ENCODE measurements at regions not wholly inside any gene's neighbourhood (a gene's known extent, or its start where the extent isn't known, plus 50 kb on each side); places are given as distances from the start of the nearest gene placed in this dataset.

- intact Hi-C loops (cut with DNase I; ENCODE audit: low total_unique reads) = no loop called here
- TF ChIP-seq POLR2A (IDR thresholded peaks at IDR 0.05) = no peak
- TF ChIP-seq, protein P1, sequence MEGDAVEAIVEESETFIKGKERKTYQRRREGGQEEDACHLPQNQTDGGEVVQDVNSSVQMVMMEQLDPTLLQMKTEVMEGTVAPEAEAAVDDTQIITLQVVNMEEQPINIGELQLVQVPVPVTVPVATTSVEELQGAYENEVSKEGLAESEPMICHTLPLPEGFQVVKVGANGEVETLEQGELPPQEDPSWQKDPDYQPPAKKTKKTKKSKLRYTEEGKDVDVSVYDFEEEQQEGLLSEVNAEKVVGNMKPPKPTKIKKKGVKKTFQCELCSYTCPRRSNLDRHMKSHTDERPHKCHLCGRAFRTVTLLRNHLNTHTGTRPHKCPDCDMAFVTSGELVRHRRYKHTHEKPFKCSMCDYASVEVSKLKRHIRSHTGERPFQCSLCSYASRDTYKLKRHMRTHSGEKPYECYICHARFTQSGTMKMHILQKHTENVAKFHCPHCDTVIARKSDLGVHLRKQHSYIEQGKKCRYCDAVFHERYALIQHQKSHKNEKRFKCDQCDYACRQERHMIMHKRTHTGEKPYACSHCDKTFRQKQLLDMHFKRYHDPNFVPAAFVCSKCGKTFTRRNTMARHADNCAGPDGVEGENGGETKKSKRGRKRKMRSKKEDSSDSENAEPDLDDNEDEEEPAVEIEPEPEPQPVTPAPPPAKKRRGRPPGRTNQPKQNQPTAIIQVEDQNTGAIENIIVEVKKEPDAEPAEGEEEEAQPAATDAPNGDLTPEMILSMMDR (IDR thresholded peaks at IDR 0.05) = no peak
- 91 to 94% methylated on average over 1 of the region's 1 CpG for WGBS, 2 donors
- no peak overlapping the region for H3K4me3 ChIP-seq (ENCODE audit: low read depth, poor library complexity, severe bottlenecking)
- no peak for DNase-seq (ENCODE audit: low spot score in 2 of 2)
These were observed 121.6 kb downstream of the SUCNR1 start for GRCh38 chr3:151995091-151995490.

GRCh38 chr3:151998744-151999143 is 125.3 kb downstream of the SUCNR1 start:
- intact Hi-C loops (cut with DNase I; ENCODE audit: low total_unique reads) = no loop called here
- no peak for DNase-seq (ENCODE audit: low spot score in 2 of 2)
- H3K4me3 ChIP-seq (ENCODE audit: low read depth, poor library complexity, severe bottlenecking) = no peak overlapping the region
- TF ChIP-seq POLR2A (IDR thresholded peaks at IDR 0.05) = no peak
- TF ChIP-seq, protein P1 (IDR thresholded peaks at IDR 0.05) = no peak
- WGBS, 2 donors = 88 to 90% methylated on average over 2 of the region's 2 CpGs

DNA sequence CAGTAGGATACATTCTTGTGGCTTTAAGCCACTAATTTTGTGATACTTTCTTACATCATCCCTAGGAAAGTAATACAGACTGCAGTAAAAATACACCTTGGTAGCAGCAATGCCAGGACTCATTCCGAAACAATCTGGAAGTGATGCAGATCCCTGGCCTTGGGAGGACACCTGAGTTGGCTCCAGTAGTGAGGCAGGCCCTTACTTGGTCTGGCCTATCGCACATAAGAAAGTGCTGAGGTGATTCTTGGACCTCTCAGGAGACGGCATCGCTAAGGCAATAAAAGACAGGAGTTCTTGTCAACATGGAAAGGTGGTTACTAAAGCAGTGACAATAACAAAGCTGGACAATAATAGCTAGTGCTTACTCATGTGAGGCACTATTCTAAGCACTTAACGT is 126.5 kb downstream of the SUCNR1 start:
- intact Hi-C loops (cut with DNase I; ENCODE audit: low total_unique reads) = no loop called here
- DNase-seq (ENCODE audit: low spot score in 2 of 2) = no peak
- H3K4me3 ChIP-seq (ENCODE audit: low read depth, poor library complexity, severe bottlenecking) = no peak overlapping the region
- WGBS, 2 donors = 84 to 91% methylated on average over 5 of the region's 5 CpGs
- TF ChIP-seq, protein P1 (IDR thresholded peaks at IDR 0.05) = no peak
- TF ChIP-seq POLR2A (IDR thresholded peaks at IDR 0.05) = no peak

GRCh38 chr3:152011812-152012735 is 138.6 kb downstream of the SUCNR1 start:
- intact Hi-C loops (cut with DNase I; ENCODE audit: low total_unique reads) = no loop called here
- TF ChIP-seq POLR2A (IDR thresholded peaks at IDR 0.05) = no peak
- TF ChIP-seq, protein P1 (IDR thresholded peaks at IDR 0.05) = no peak
- WGBS, 2 donors = 66 to 70% methylated on average over 4 of the region's 4 CpGs
- H3K4me3 ChIP-seq (ENCODE audit: low read depth, poor library complexity, severe bottlenecking) = no peak overlapping the region
- DNase-seq (ENCODE audit: low spot score in 2 of 2) = no peak

GRCh38 chr3:152019508-152019907 is 146.1 kb downstream of the SUCNR1 start:
- DNase-seq (ENCODE audit: low spot score in 2 of 2) = no peak
- H3K4me3 ChIP-seq (ENCODE audit: low read depth, poor library complexity, severe bottlenecking) = no peak overlapping the region
- intact Hi-C loops (cut with DNase I; ENCODE audit: low total_unique reads) = no loop called here
- 50 to 57% methylated on average over 2 of the region's 2 CpGs for WGBS, 2 donors
- TF ChIP-seq, protein P1 (IDR thresholded peaks at IDR 0.05) = no peak
